ENCODE measurements at regions not wholly inside any gene's neighbourhood (a gene's known extent, or its start where the extent isn't known, plus 50 kb on each side); places are given as distances from the start of the nearest gene placed in this dataset.
"Not testable (repeated sequence)": the region's sequence is repeated elsewhere in the genome, so short reads cannot be mapped to it uniquely, and the experiment has no call there.

- no peak overlapping the region for H3K4me3 ChIP-seq (ENCODE audit: insufficient read depth, low read depth, low read length)
- H3K4me2 ChIP-seq (ENCODE audit: low read length) = no peak overlapping the region
- no peaks in the 10 kb centered on the region for H3K4me1 Mint-ChIP-seq (ENCODE audit: low read depth, unreplicated experiment)
- H4K20me1 ChIP-seq (ENCODE audit: insufficient read depth, low read length) = no peaks in the 10 kb centered on the region
- no peak overlapping the region for H3K4me3 Mint-ChIP-seq (ENCODE audit: unreplicated experiment)
- H3K27ac ChIP-seq (ENCODE audit: low read depth, low read length) = no peak overlapping the region
- FAIRE-seq (no peak), DNase-seq (ENCODE audit: low read depth) (no peak)
- H3K9me3 ChIP-seq (ENCODE audit: insufficient read depth, low read depth, low read length) = no peaks in the 10 kb centered on the region
- no peaks in the 10 kb centered on the region for H3K27me3 Mint-ChIP-seq (ENCODE audit: low read depth, unreplicated experiment)
- H2AFZ ChIP-seq (ENCODE audit: low read depth, low read length) = no peak overlapping the region
- no peaks in the 10 kb centered on the region for H3K4me1 ChIP-seq (ENCODE audit: insufficient read depth, low read length)
- H3K9me3 Mint-ChIP-seq (ENCODE audit: unreplicated experiment) = no peaks in the 10 kb centered on the region
- H3K79me2 ChIP-seq (ENCODE audit: insufficient read depth, low read length) = no peaks in the 10 kb centered on the region
- no peak overlapping the region for H3K27ac Mint-ChIP-seq (ENCODE audit: unreplicated experiment)
- no peaks in the 10 kb centered on the region for H3K36me3 ChIP-seq (ENCODE audit: insufficient read depth, low read length)
- H3K9ac ChIP-seq (ENCODE audit: low read length) = no peak overlapping the region
- no peak for TF ChIP-seq CTCF (IDR thresholded peaks at IDR 0.05; ENCODE audit: insufficient read depth, low read depth, low read length)
- no peak for TF ChIP-seq EZH2 (IDR thresholded peaks at IDR 0.05; ENCODE audit: insufficient read depth, low read length)
- H3K27me3 ChIP-seq (ENCODE audit: insufficient read depth, low read length) = no peaks in the 10 kb centered on the region
- no peaks in the 10 kb centered on the region for H3K36me3 Mint-ChIP-seq (ENCODE audit: low read depth, unreplicated experiment)
Measured at GRCh38 chr21:23930565-23930964, 1676.7 kb downstream of the MRPL39 start.

GRCh38 chr21:23926430-23926829, 1680.9 kb downstream of the MRPL39 start:
- H3K9me3 Mint-ChIP-seq (ENCODE audit: unreplicated experiment); H3K27ac ChIP-seq (ENCODE audit: low read depth, low read length); H3K4me3 Mint-ChIP-seq (ENCODE audit: unreplicated experiment); DNase-seq (ENCODE audit: low read depth); H3K9me3 ChIP-seq (ENCODE audit: insufficient read depth, low read depth, low read length); H3K27me3 ChIP-seq (ENCODE audit: insufficient read depth, low read length); H2AFZ ChIP-seq (ENCODE audit: low read depth, low read length); H3K4me3 ChIP-seq (ENCODE audit: insufficient read depth, low read depth, low read length); H3K27ac Mint-ChIP-seq (ENCODE audit: unreplicated experiment); H4K20me1 ChIP-seq (ENCODE audit: insufficient read depth, low read length); FAIRE-seq; H3K4me2 ChIP-seq (ENCODE audit: low read length); H3K36me3 Mint-ChIP-seq (ENCODE audit: low read depth, unreplicated experiment); H3K36me3 ChIP-seq (ENCODE audit: insufficient read depth, low read length); H3K9ac ChIP-seq (ENCODE audit: low read length); H3K79me2 ChIP-seq (ENCODE audit: insufficient read depth, low read length); H3K4me1 ChIP-seq (ENCODE audit: insufficient read depth, low read length); H3K27me3 Mint-ChIP-seq (ENCODE audit: low read depth, unreplicated experiment); H3K4me1 Mint-ChIP-seq (ENCODE audit: low read depth, unreplicated experiment): not testable (repeated sequence)

- TF ChIP-seq CTCF (IDR thresholded peaks at IDR 0.05; ENCODE audit: insufficient read depth, low read depth, low read length) (no peak), EZH2 (IDR thresholded peaks at IDR 0.05; ENCODE audit: insufficient read depth, low read length) (no peak)
- Mint-ChIP-seq H3K27ac (ENCODE audit: unreplicated experiment) (no peak overlapping the region), H3K4me3 (ENCODE audit: unreplicated experiment) (no peak overlapping the region), H3K36me3 (ENCODE audit: low read depth, unreplicated experiment) (no peaks in the 10 kb centered on the region), H3K4me1 (ENCODE audit: low read depth, unreplicated experiment) (no peaks in the 10 kb centered on the region), H3K27me3 (ENCODE audit: low read depth, unreplicated experiment) (no peaks in the 10 kb centered on the region), H3K9me3 (ENCODE audit: unreplicated experiment) (peaks cover 2% of the 10 kb centered on the region)
- no peaks in the 10 kb centered on the region for H3K79me2 ChIP-seq (ENCODE audit: insufficient read depth, low read length)
- no peak for FAIRE-seq
- no peaks in the 10 kb centered on the region for H3K27me3 ChIP-seq (ENCODE audit: insufficient read depth, low read length)
- no peaks in the 10 kb centered on the region for H3K9me3 ChIP-seq (ENCODE audit: insufficient read depth, low read depth, low read length)
- H2AFZ ChIP-seq (ENCODE audit: low read depth, low read length) = no peak overlapping the region
- no peaks in the 10 kb centered on the region for H3K36me3 ChIP-seq (ENCODE audit: insufficient read depth, low read length)
- no peaks in the 10 kb centered on the region for H3K4me1 ChIP-seq (ENCODE audit: insufficient read depth, low read length)
- H3K4me3 ChIP-seq (ENCODE audit: insufficient read depth, low read depth, low read length) = no peak overlapping the region
- H3K4me2 ChIP-seq (ENCODE audit: low read length) = no peak overlapping the region
- DNase-seq (ENCODE audit: low read depth) = no peak
- H3K9ac ChIP-seq (ENCODE audit: low read length) = no peak overlapping the region
- H3K27ac ChIP-seq (ENCODE audit: low read depth, low read length) = no peak overlapping the region
- no peaks in the 10 kb centered on the region for H4K20me1 ChIP-seq (ENCODE audit: insufficient read depth, low read length)
Measured at GRCh38 chr21:23921670-23922418, 1685.4 kb downstream of the MRPL39 start.

Data from astrocyte (in vitro differentiated cells and primary cell).